ENCODE measurements at regions not wholly inside any gene's neighbourhood (a gene's known extent, or its start where the extent isn't known, plus 50 kb on each side); places are given as distances from the start of the nearest gene placed in this dataset.

- 12% methylated on average over 16 of the region's 16 CpGs for WGBS
- Histone ChIP-seq H3K27me3 (replicated peaks; ENCODE audit: insufficient read depth) (no peaks in the 10 kb centered on the region), H3K4me1 (replicated peaks) (no peaks in the 10 kb centered on the region), H3K27ac (no peak overlapping the region), H3K9me3 (no peaks in the 10 kb centered on the region), H3K36me3 (no peaks in the 10 kb centered on the region), H3K4me3 (peak overlapping the region; percentile 18 to 23)
- intact Hi-C loops (cut with DNase I) = loop anchor here (2.0 kb wide), 1 partner anchor 117 kb away; no protein-coding TSS in a partner anchor
- TF ChIP-seq CTCF (IDR thresholded peaks at IDR 0.05) (no peak), POLR2A (IDR thresholded peaks at IDR 0.05) (no peak), POLR2AphosphoS5 (IDR thresholded peaks at IDR 0.05) (no peak)
- DNase-seq (ENCODE audit: low spot score) = no peak
Measured at GRCh38 chr7:54663603-54664234, 95.3 kb downstream of the SEC61G start.

- Histone ChIP-seq H3K4me3 (no peak overlapping the region), H3K27me3 (replicated peaks; ENCODE audit: insufficient read depth) (no peaks in the 10 kb centered on the region), H3K36me3 (no peaks in the 10 kb centered on the region), H3K27ac (no peak overlapping the region), H3K4me1 (replicated peaks) (no peaks in the 10 kb centered on the region), H3K9me3 (no peaks in the 10 kb centered on the region)
- intact Hi-C loops (cut with DNase I) = no loop called here
- no peak for TF ChIP-seq POLR2AphosphoS5 (IDR thresholded peaks at IDR 0.05)
- no peak for TF ChIP-seq CTCF (IDR thresholded peaks at IDR 0.05)
- TF ChIP-seq POLR2A (IDR thresholded peaks at IDR 0.05) = no peak
- 87% methylated on average over 13 of the region's 13 CpGs for WGBS
- no peak for DNase-seq (ENCODE audit: low spot score)
Measured at GRCh38 chr7:54663186-54663585, 95.8 kb downstream of the SEC61G start.

- Histone ChIP-seq H3K9me3 (no peaks in the 10 kb centered on the region), H3K27ac (no peak overlapping the region)
- WGBS = 78% methylated on average over 7 of the region's 7 CpGs
Measured at GRCh38 chr7:54662701-54663100, 96.3 kb downstream of the SEC61G start.

GRCh38 chr7:54653905-54654304 is 105.1 kb downstream of the SEC61G start:
- Histone ChIP-seq H3K4me3 (no peak overlapping the region), H3K27me3 (replicated peaks; ENCODE audit: insufficient read depth) (no peaks in the 10 kb centered on the region), H3K36me3 (no peaks in the 10 kb centered on the region), H3K4me1 (replicated peaks) (no peaks in the 10 kb centered on the region), H3K27ac (no peak overlapping the region), H3K9me3 (no peaks in the 10 kb centered on the region)
- DNase-seq (ENCODE audit: low spot score) = no peak
- intact Hi-C loops (cut with DNase I) = no loop called here
- WGBS = 55% methylated on average over 3 of the region's 3 CpGs
- TF ChIP-seq POLR2A (IDR thresholded peaks at IDR 0.05) (no peak), CTCF (IDR thresholded peaks at IDR 0.05) (no peak), POLR2AphosphoS5 (IDR thresholded peaks at IDR 0.05) (no peak)

More at GRCh38 chr7:54662701-54663100, 96.3 kb downstream of the SEC61G start:
- Histone ChIP-seq H3K4me3 (no peak overlapping the region), H3K4me1 (replicated peaks) (no peaks in the 10 kb centered on the region), H3K27me3 (replicated peaks; ENCODE audit: insufficient read depth) (no peaks in the 10 kb centered on the region), H3K36me3 (no peaks in the 10 kb centered on the region)
- no peak for DNase-seq (ENCODE audit: low spot score)
- TF ChIP-seq CTCF (IDR thresholded peaks at IDR 0.05) (no peak), POLR2A (IDR thresholded peaks at IDR 0.05) (no peak), POLR2AphosphoS5 (IDR thresholded peaks at IDR 0.05) (no peak)
- intact Hi-C loops (cut with DNase I) = no loop called here

GRCh38 chr7:54643064-54643463 is 100.9 kb downstream of the VSTM2A start:
- TF ChIP-seq CTCF (IDR thresholded peaks at IDR 0.05) (no peak), POLR2AphosphoS5 (IDR thresholded peaks at IDR 0.05) (no peak), POLR2A (IDR thresholded peaks at IDR 0.05) (no peak)
- no peaks in the 10 kb centered on the region for H3K27me3 ChIP-seq (replicated peaks; ENCODE audit: insufficient read depth)
- no peaks in the 10 kb centered on the region for H3K9me3 ChIP-seq
- no peak for DNase-seq (ENCODE audit: low spot score)
- H3K27ac ChIP-seq = no peak overlapping the region
- H3K4me1 ChIP-seq (replicated peaks) = no peaks in the 10 kb centered on the region
- H3K4me3 ChIP-seq = no peak overlapping the region
- 82% methylated on average over 6 of the region's 6 CpGs for WGBS
- H3K36me3 ChIP-seq = no peaks in the 10 kb centered on the region
- intact Hi-C loops (cut with DNase I) = no loop called here

Data from prostate gland (tissue), 2 donors.